ENCODE measurements at regions not wholly inside any gene's neighbourhood (a gene's known extent, or its start where the extent isn't known, plus 50 kb on each side); places are given as distances from the start of the nearest gene placed in this dataset.

DNA sequence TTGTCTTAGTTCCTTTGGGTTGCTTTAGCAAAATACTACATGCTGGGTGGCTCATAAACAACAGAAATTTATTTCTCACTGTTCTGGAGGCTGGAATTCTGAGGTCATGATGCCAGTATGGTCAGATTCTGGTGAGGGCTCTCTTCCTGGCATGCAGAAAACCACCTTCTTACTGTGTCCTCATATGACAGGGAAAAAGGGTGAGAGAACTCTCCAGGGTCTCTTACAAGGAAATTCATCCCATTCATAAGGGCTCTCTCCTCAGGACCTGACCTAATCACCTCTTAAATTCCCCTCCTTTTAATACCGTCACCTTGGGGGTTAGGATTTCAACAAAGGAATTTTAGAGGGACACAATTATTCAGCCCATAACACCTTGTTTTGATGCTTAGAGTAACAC lies 243.1 kb upstream of the TNP1 start:
- no peak for DNase-seq

DNA sequence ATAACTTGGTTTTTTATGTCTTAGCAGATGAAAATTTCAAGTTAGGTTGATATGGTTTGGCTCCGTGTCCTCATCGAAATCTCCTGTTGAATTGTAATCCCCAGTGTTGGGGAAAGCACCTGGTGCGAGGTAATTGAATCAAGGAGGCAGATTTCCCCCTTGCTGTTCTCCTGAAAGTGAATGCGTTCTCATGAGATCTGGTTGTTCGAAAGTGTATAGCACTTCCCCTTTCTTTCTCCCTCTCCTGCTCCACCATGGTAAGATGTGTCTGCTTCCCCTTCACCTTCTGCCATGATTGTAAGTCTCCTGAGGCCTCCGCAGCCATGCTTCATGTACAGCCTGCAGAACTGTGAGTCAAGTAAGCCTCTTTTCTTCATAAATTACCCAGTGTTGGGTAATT lies 242.1 kb upstream of the TNP1 start:
- no peak for DNase-seq

DNA sequence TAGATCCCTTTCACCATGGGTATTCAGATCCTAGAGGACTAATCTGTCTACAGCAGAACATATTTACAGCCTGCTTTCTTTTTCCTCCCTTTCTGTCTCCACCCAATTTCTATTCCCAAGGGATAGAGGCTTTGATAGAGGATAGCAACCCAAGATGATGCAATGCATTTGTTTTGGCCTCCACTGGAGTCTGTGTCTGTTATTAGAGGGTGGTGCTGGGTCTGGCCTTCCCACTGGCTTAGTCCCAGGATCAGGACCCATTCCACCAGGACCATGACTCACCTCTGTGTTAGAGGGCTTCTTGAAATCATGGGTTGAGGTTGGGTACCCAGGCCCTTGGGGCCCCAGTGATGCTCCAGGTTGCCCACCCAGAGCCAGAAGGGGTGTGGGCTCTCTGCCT lies 239.7 kb upstream of the TNP1 start:
- no peak for DNase-seq

DNA sequence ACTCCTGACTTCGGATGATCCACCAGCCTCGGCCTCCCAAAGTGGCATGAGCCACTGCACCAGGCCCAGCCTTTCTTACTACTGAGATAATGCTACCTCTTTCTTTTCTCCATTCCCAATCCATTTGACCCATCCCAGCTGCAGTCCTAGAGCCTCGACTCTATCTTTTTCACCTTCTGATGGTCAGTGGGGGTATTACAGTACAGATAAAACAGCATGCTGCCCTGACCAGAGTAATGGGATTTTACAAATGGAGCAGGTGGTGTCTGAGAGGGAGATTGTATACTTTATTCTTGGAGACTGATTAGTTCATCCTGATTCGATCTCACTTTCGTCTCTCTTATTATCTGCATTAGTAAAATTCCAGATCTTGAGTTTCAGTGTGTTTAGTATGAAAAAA lies 238.6 kb upstream of the TNP1 start:
- no peak for DNase-seq

DNA sequence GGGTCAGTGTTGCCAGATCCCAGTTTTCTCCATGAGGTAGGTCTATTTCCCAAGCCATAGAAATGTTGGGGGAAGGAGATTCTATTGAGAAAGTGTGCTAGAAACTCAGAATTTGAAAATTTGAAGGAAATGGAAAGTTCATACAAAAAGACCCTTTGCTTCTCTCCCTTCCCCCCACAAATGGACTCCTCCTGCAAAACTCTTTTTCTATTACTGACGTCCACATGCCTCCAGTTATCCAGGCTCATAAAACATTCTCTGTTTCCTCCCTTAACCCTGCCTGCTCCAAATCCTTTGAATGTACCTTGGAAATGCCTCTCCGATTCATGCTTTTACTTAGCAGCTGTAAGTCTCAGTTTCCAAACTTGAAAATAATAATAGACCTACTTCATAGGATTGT lies 237.5 kb upstream of the TNP1 start:
- no peak for DNase-seq

DNA sequence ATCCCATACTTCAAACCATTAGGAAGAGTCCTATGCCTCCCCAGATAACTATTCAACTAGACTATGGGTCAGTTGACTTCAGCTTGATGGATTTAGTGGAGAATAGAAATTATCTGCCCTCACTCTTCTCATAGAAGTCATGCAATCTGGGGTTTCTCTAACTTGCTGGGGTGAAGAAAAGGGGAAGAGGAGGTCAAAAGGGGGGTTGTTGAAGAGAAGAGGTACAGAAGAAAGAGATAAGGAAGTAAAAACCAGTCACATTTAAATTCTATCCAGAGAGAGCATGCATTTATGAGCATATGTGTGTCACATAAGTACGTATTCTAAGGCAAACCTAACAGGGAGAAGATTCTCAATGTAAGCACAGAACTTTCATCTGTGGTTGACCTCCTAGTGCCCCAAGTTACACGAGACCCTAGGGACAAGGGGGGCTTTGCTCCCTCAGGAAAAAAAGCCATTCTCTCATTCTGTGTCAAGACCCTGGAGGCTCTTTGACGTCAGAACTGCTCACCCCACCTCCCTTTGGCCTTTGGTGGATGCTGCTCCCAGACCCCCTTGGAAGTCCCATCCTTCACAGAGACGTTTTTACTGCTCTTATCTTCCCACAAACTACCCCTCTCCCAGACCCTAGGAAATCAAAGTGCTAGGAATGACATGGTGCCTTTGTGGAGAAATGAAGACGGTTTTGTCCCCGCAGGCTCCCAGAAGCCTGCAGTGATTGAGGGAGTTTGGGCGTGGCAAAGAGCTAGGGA lies 236.8 kb upstream of the TNP1 start:
- no peak for DNase-seq

DNA sequence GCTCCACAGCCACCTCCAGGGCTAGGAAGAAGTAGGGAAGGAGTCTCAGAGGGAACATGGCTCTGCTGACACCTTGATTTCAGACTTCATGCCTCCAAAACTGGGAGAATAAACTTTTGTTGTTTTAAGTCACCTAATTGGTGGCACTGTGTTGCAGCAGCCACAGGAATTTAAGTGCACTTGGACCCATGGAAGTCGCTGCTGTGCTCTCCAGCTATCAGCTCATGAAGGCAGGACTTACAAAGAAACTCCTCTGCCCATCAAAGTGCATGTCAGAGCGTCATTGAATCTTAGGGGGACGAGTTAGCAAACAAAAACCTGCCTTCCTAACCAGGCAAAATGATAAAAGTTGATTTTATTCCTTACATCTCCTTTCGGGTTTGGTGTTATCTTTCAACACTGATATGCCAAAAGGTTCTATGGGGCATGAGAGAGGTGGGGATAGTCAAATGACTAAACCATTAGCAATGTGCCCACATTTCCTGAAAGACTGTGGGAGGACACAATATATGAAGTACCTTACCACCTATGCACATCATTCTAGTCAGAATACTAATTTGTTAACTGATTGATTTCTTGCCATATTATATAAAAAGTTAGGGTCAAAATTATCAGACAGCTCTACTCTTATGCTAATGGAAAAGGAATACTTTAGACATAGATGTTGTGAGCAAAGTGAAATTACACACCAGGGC lies 235.8 kb upstream of the TNP1 start:
- no peak for DNase-seq

DNA sequence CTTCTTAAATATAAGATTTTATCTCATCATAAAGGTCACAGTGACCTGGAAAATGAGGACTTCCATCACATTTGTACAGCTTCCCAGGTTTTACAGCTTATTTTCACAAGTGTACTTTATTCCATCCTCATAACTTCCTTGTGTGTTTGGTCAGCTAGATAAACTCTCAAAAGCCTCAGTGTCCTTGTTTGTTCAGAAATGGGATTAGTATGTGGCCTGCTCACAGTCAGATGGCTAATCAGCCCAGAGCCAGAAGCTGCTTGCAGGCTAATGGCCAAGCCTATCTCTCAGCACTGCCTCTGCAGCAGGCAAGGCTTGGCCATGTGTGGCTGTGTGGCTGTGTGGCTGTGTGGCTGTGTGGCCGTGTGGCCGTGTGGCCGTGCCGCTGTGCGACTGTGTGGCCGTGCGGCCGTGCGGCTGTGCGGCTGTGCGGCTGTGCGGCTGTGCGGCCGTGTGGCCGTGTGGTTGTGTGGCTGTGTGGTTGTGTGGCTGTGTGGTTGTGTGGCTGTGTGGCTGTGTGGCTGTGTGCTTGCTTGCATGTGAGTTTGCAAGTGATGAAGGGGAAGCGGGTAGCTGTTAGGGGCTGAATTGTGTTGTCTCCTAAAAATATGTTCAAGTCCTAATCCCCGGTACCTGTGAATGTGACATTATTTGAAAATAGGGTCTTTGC lies 233.0 kb upstream of the TNP1 start:
- DNase-seq = no peak

DNA sequence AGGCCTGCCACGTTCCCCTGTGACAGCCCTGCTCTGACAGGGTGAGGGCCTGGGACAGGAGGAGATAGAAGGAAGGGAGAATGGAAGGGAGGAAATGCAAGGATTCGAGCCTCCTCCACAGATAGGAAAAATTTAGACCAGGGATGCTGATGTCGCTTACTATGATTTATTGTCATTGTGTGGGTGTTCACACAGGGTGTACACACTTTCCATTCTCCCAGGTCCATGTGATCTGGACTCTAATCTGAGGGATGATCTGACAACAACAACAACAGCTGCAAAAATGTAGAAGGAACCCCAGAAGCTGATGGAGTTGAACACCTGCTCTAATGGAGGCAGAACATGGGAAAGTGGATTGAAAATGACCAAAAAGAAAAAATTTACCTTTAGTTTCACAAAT lies 231.7 kb upstream of the TNP1 start:
- no peak for DNase-seq

DNA sequence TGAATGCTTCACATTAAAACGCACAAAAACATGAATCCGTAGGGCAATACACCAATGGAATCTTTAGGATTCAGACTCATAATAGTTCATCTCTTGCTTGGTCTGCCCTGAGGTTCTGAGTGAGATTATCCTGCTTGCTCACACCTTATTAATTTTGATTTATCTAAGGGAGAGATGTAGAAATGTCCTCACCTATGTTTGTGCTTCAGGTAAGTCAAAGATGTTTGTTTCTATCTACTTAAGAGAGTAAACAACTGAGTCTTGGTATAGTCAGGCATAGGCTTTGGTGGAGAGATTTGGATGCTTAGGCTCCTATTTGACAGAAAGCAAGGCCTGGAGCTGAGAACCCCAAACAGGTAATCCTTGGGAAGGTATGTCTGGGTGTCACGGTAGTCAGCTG lies 231.0 kb upstream of the TNP1 start:
- no peak for DNase-seq

DNA sequence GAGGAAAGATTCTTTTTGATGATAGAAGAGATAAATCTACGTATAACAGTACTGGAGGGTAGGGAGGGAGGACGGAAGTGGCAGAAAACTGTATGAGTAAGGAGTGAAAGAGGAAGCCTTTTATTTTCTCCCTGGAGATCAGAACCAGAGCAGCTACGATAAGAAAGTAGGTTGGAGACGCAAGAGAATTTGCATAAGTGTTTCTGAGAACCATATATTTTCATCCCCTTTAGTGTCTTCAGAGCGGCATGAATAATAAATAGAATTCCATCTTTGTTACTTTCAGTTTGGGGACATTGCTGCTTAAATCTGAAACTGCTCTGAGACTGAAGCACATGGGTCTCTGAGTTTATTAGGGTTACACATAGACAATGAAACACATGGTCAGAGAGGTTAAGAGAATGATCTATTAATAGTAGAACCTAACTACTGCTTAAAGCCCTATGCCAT lies 230.2 kb upstream of the TNP1 start:
- no peak for DNase-seq

DNA sequence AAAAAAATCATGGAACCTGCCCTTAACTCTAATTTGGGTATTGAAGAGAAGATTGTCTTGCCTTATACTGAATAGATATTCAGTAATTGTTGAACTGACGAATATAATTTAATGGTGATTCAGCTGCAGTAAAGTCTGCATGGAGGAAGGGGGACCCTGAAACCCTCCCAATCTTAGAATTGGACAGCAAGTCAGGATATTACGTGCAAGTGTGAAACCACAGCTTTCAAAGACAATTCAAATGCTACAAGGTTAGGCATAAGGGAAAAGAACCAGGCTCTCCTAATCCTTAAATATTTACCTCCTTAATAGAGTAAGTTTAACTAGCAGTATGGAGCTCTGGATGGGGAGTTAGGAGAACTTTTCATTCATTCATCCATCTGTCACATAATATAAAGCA lies 226.9 kb upstream of the TNP1 start:
- DNase-seq = no peak

DNA sequence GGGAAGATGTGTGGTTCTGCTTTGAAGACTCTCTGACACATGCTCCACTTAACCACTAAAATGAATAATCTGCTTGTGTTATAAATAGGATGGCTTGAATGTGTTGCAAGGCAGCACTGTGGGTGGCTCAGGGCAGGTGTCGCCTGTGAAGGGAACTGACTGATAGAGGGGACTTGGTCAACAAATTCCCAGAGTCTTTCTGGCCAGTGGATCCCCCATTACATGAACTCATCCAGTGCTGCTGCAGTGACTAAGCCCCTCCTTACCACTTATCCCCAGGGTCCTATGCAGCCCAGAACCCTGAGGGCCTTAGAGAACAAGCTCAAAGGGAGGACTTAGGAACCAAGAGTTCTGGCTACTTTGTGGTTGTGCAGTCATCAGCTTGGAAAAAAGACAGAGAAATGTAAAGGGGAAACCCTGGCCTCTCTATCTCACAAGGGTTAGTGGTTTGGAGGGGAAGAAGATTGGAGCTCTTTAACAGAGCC lies 226.2 kb upstream of the TNP1 start:
- no peak for DNase-seq

DNA sequence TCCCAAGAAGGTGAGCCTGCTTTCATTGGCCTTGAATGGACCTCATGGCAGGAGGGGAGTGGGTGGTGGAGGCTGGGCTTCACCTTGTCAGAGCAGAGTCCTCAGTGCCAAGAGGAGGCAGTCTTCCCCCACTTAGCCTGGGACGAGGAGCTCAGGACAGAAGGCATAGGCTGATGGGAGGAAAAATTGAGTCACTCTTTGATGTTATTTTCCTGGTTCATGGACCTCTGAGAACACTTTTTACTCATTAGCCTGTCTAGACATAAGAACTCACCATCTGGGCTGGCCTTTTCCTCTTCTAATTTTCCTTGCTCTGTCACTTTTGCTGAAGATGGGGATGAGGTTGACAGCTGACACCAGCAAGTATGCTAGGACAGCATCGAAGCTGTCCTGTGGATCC lies 225.7 kb upstream of the TNP1 start:
- no peak for DNase-seq

DNA sequence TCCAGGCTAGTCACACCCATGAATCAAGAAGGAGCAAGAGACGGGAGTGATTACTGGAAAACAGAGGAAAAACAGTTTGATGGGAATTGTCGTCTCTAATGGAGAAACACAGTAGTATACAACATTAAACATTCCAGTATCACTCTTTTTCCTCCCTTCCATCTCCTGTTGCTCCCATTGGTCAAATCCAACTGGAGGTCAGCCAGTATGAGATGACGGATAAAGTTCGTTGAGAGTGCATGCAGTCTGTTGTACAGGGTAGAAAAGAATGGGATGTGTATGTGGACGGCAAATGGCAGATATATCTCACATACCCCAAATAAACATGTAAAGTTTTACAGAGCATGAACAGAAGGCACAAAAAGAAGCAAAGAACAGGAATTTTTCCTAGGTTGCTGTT lies 221.9 kb upstream of the TNP1 start:
- no peak for DNase-seq

DNA sequence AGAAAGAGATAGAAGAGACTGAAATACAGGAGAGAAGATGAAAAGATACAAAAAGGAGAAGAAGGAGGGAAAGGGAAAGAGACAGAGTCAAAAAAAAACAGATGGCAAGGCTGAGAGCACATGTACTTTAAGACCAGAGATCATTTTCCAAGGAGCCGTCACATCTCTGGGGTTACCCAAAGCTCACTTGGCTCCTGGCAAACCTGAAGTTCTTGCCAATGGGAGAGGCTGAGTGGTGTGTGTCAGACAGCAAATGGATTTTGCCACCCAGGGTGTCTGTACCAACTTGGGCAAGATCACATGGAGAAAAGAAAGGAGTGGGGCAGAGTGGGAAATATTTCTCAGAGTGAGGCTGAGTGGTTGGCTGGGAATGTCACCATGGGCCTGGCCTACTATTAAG lies 219.3 kb upstream of the TNP1 start:
- DNase-seq = no peak

DNA sequence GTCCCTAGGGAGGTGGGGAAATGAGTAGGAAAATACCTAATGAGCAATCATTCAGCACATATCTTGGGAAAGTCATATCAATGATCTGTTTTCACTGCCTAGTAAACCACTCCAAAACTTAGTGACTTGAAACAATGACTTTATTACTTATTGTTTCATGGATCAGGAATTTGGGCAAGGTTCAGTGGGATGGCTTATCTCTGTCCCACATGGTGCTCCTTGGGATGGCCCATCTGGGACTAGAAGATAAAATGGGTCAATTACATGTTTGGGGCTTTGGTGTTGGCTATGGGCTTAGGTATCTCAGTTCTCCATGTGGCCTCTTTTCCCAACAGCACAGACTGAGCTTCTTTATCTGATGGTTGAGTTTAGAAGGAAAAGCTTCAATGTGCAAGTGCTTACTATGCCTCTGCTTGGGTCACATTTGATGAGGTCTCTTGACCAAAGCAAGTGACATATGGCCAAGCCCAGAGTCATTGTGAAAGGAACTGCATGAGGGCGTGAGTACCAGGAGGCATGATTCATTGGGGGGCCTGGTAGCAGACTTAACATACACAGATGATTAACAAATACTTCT lies 218.1 kb upstream of the TNP1 start:
- DNase-seq = no peak

DNA sequence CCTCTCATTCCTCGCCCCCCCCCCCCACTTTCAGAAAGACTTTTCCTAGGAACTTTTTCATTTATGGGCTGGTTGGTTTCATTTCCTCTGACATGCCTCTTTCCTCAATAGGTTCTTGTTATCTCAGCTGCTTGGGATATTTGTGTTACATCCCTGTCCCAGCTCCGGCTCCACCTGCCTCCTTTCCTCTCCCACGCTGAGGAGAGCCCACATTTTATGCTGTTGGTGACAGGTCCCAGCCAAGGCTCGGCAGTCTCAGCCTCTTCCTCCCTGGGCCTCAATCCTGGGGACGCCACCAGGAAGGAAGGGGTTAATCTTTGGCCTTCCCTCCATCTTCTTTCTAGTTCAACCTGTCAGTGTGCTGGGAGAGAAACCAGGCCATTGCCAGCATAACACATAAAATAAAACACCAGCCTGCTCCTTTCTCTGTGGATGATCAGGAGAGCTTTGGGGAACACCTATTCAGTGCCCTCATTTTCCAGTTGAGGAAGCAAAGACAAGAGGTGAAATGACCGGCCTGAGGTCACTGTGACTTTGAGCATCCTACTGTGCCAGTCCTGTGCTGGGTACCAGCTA lies 216.9 kb upstream of the TNP1 start:
- DNase-seq = no peak

DNA sequence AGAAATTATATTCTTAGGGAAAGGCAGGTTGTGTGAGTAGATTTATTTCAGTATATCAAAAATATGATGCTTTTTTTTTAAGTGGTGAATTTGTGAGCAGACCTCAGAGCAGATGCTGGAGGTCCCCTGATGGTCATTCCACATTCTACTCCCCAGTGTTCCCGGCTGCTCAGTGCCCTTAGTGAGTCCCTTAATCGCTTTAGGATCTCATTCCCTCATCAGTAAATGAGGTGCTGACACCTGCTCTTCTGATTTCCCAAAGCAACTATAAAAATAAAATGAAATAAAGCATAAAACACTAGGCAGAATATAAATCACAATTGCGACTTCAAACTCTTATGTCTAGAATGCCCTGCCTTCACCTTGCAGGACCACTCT lies 216.2 kb upstream of the TNP1 start:
- DNase-seq = no peak

DNA sequence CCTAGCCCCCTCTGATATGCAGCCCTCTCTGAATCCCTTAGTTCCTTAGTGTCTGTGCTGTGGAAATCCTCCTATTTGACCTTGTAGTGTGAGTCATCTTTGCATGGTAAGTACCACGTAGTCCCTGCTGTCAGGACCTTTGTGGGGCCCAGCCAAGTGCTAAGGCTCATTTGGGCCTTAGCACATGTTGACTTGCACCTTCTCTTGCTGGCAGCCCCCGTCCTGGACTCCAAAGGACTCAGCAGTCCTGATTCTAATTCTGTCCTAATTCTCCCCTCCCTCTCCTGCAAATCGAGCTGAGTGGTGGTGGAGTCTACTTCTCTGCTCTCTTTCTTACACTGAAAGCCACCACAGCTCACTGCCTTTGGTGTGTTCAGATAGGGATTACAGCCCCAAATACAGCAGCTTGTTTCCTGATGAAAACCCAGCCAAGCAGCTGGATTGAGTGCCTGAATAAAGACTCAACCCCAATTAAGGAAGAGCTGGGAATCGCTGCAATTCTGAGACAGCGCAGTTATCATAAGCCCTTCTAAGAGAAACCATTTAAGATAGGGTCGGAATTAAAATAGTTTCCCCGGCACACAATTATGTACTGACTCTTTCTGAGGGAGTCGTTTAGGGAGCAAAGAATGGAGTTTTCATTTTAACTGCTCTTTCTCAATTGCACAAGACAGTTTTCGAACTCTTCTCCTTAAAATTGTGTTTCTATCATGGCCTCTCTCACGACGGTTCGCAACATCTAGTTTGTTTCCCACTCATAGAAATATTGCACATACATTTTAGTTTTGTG lies 215.6 kb upstream of the TNP1 start:
- DNase-seq = no peak

DNA sequence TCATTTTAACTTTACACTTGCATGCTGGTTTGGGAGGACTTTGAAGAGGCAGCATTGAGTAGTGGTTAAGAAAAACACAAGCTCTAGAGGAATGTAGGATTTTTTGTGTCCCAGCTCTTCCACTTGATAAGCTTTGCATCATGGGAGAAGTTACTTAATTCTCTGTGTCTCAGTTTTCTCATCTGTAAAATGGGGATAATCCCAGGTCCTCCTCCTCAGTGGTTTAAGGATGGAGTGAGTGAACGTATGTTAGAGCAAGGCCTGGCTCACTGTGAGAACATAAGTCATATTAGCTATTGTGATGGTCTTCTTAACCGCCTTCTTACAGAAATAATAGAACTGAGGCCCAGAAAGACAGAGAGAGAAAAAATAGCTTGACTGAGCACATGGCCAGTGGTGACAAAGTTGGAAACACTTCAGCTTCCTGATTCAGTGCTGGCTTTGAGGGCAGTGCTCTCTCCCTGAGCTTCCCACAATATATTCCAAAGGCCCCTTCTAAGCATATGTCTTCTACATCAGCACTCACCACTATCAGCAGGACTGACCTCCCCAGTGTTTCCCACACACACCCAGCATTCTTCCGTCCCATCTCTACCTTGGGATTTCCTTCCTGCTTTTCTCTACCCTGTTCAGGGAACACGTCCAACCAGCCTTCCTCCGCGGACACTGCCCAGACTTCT lies 214.9 kb upstream of the TNP1 start:
- DNase-seq = no peak

DNA sequence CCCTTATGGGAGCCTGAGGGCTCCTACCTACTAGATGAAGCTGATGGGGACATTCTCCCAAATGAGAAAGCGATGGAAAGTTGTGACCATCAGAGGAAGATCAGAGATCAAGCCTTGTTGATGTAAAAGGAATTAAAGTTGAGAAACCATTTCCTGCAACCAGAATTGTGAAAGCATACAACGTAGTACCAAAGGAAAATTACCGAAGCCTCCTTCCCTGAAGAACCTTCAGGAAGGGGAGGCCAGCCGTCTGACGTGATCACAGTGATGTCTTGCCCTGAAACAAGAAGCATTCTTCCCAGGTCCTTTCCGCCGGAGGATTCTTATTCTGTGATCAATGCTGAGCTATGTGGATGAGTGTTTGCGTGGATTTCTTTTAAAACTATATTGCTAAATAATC lies 211.6 kb upstream of the TNP1 start:
- DNase-seq = no peak
